ENCODE measurements at regions not wholly inside any gene's neighbourhood (a gene's known extent, or its start where the extent isn't known, plus 50 kb on each side); places are given as distances from the start of the nearest gene placed in this dataset.

GRCh38 chr7:136066304-136067143, 89.4 kb upstream of the MTPN start:
- TF ChIP-seq, protein P1, sequence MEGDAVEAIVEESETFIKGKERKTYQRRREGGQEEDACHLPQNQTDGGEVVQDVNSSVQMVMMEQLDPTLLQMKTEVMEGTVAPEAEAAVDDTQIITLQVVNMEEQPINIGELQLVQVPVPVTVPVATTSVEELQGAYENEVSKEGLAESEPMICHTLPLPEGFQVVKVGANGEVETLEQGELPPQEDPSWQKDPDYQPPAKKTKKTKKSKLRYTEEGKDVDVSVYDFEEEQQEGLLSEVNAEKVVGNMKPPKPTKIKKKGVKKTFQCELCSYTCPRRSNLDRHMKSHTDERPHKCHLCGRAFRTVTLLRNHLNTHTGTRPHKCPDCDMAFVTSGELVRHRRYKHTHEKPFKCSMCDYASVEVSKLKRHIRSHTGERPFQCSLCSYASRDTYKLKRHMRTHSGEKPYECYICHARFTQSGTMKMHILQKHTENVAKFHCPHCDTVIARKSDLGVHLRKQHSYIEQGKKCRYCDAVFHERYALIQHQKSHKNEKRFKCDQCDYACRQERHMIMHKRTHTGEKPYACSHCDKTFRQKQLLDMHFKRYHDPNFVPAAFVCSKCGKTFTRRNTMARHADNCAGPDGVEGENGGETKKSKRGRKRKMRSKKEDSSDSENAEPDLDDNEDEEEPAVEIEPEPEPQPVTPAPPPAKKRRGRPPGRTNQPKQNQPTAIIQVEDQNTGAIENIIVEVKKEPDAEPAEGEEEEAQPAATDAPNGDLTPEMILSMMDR (IDR thresholded peaks at IDR 0.05) = no peak
- no peak for TF ChIP-seq EP300 (IDR thresholded peaks at IDR 0.05)

All from stomach (tissue), 4 donors.